Adrenal gland (tissue), 9 donors: ENCODE measurements at regions not wholly inside any gene's neighbourhood (a gene's known extent, or its start where the extent isn't known, plus 50 kb on each side); places are given as distances from the start of the nearest gene placed in this dataset.

Experiments
- DNase-seq, 7 donors: peaks; one replicate each; pipeline ENCODE4 v3.0.0-alpha.2; 2019 to 2020
- H3K27ac ChIP-seq, 5 donors: fragments of 200-600 bp; sonication (generic) in 4 of 5; 1 replicate in 3 of 5; 2 replicates in 2 of 5; pipeline versions ENCODE4 v1.5.1 to v1.8.0; 2016 to 2020; ENCODE audit warnings: mild to moderate bottlenecking in 1 of 5
- H3K27me3 ChIP-seq: fragments of 200-600 bp; 2 replicates; pipeline ENCODE4 v1.8.0; 2021
- H3K36me3 ChIP-seq, 2 donors: fragments of 200-600 bp; replicated peaks in 1 of 2; 1 replicate in 1 of 2; 2 replicates in 1 of 2; pipeline versions ENCODE4 v1.5.1 to v1.8.0; 2018 to 2022
- H3K4me1 ChIP-seq, 2 donors: fragments of 200-600 bp; replicated peaks in 1 of 2; 1 replicate in 1 of 2; 2 replicates in 1 of 2; pipeline versions ENCODE4 v1.5.1 to v1.8.0; 2018 to 2021
- H3K4me3 ChIP-seq, 4 donors: fragments of 200-600 bp; sonication (generic) in 3 of 4; one replicate each; pipeline ENCODE4 v1.5.1; 2016 to 2018
- H3K9me3 ChIP-seq, 3 donors: fragments of 200-600 bp; sonication (generic) in 1 of 3; replicated peaks in 1 of 3; 1 replicate in 2 of 3; 2 replicates in 1 of 3; pipeline versions ENCODE4 v1.5.1 to v1.8.0; 2016 to 2021
- POLR2A ChIP-seq, 2 donors: fragments of 450-650 bp; IDR thresholded peaks; one replicate each; pipeline ENCODE4 v1.6.1; 2017; ENCODE audit warnings: antibody characterized with exemption in 2 of 2, mild to moderate bottlenecking in 2 of 2, moderate library complexity in 1 of 2
- WGBS, 4 donors: extraction: QIAGEN DNeasy Blood & Tissue Kit in 2 of 4; methylation state at CpG; one replicate each; pipeline versions ENCODE4 v1.1.5 to v1.1.7; 2013 to 2017; 5-methylcytosine and 5-hydroxymethylcytosine counted together
- intact Hi-C, 2 donors: fragments of 100-400 bp; cut with DNase I; formaldehyde crosslinking; loops; one replicate each; pipeline versions ENCODE4 v1.14.1 to v1.15.0; 2022 to 2023
- TF ChIP-seq, protein P1 (sequence below), 6 experiments: fragments of 450-650 bp in 4 of 6; fragments of 200-600 bp in 2 of 6; sonication (generic) in 1 of 6; IDR thresholded peaks; 1 replicate in 5 of 6; 2 replicates in 1 of 6; pipeline versions ENCODE4 v1.5.1 to v1.8.0; 2016 to 2021; ENCODE audit warnings: antibody characterized with exemption in 6 of 6, mild to moderate bottlenecking in 2 of 6, moderate library complexity in 1 of 6
- donor health status: healthy with polysubstance abuse.
- donor health status: Bipolar disorder and iron deficiency.
- donor health status: DM: yes; HTN: yes; CAD: no.
- donor health status: DM: no; HTN: no; CAD: no.
- donor health status: DM: no; HTN: no; CAD: no.

DNA sequence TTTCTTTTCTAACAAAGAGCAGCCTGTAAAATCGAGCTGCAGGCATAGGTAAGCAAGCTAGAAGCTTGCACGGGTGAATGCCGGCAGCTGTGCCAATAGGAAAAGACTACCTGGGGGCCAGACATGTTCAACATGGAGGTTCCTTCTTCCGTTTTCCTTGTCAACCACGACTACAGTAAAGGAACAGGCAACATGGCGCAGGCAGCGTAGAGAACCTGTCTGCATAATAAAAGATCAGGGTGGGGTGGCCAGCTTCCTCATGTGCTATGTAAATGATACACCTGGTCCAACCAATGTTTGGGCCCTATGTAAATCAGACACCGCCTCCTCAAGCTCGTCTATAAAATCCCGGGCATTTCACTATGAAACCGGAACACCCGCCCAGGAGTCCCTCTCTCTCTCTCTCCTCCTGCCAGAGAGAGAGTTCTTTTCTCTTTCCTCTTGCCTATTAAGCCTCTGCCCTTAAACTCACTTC is 103.8 kb upstream of the LIFR start:
- H3K4me3 ChIP-seq: no peak overlapping the region
- peaks cover 0 to 8% of the 10 kb centered on the region in 2 donors for H3K4me1 ChIP-seq
- H3K36me3 ChIP-seq: no peaks in the 10 kb centered on the region
- no peak overlapping the region for H3K27ac ChIP-seq
- H3K27me3 ChIP-seq: no peaks in the 10 kb centered on the region
- no peaks in the 10 kb centered on the region for H3K9me3 ChIP-seq
- TF ChIP-seq, protein P1, sequence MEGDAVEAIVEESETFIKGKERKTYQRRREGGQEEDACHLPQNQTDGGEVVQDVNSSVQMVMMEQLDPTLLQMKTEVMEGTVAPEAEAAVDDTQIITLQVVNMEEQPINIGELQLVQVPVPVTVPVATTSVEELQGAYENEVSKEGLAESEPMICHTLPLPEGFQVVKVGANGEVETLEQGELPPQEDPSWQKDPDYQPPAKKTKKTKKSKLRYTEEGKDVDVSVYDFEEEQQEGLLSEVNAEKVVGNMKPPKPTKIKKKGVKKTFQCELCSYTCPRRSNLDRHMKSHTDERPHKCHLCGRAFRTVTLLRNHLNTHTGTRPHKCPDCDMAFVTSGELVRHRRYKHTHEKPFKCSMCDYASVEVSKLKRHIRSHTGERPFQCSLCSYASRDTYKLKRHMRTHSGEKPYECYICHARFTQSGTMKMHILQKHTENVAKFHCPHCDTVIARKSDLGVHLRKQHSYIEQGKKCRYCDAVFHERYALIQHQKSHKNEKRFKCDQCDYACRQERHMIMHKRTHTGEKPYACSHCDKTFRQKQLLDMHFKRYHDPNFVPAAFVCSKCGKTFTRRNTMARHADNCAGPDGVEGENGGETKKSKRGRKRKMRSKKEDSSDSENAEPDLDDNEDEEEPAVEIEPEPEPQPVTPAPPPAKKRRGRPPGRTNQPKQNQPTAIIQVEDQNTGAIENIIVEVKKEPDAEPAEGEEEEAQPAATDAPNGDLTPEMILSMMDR (IDR thresholded peaks at IDR 0.05): no peak
- no peak for TF ChIP-seq POLR2A (IDR thresholded peaks at IDR 0.05)
- 73 to 78% (median 76%) methylated on average over 12 of the region's 12 CpGs for WGBS, 4 donors
- DNase-seq: no peak
- intact Hi-C loops: loop anchor here (10.0 kb wide), 2 partner anchors 145 to 195 kb away; no protein-coding TSS in a partner anchor

DNA sequence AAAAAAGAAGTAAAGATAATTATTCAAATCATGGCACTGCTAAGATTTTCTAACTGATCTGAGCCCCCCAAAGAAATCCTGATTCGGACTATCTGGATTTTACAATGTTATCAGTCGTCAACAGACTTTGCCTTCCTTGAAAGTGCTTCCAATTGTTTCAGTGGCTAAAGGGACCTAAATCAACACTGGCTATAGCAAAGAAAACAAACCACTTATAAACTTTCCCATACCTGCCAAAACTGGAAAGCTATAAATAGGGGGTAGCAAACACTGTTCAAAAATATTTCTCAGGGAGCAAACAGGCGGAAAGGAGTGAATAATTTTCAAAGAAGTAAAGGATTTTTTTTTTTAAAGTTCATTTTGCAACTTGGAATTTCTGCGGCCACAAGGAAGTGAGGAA is 105.6 kb upstream of the LIFR start:
- 53 to 65% (median 58%) methylated on average over 4 of the region's 4 CpGs for WGBS, 4 donors
- Histone ChIP-seq H3K4me1 (peaks cover 4 to 13% of the 10 kb centered on the region in 2 donors), H3K36me3 (no peaks in the 10 kb centered on the region), H3K27me3 (no peaks in the 10 kb centered on the region), H3K4me3 (no peak overlapping the region), H3K9me3 (no peaks in the 10 kb centered on the region), H3K27ac (no peak overlapping the region)
- intact Hi-C loops: loop anchor here (10.0 kb wide), 2 partner anchors 143 to 197 kb away; no protein-coding TSS in a partner anchor
- no peak for TF ChIP-seq POLR2A (IDR thresholded peaks at IDR 0.05)
- TF ChIP-seq, protein P1 (IDR thresholded peaks at IDR 0.05): no peak
- DNase-seq: no peak

DNA sequence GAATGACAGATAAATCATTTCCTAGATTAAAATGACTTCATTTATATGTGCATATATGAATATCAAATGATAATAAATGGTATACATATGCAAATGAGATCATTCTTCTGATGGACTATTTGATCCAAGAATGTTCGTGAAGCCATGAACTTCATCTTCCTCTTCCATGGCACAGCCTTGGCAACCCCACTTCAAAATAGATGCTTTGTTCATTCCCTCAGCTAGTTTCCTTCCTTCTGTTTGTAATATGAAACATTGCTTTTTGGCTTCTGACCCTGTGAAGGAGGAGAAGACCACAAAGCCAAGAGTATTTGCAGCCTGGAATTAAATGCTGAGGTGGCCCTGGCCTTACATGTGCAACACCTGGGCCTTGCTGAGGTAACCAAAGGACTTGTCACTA is 106.8 kb upstream of the LIFR start:
- DNase-seq: no peak
- TF ChIP-seq POLR2A (IDR thresholded peaks at IDR 0.05): no peak
- TF ChIP-seq, protein P1 (IDR thresholded peaks at IDR 0.05): no peak
- peaks cover 4 to 13% of the 10 kb centered on the region in 2 donors for H3K4me1 ChIP-seq
- H3K27me3 ChIP-seq: no peaks in the 10 kb centered on the region
- H3K36me3 ChIP-seq: no peaks in the 10 kb centered on the region
- no peak overlapping the region for H3K4me3 ChIP-seq
- intact Hi-C loops: loop anchor here (10.0 kb wide), 2 partner anchors 142 to 198 kb away; no protein-coding TSS in a partner anchor
- H3K9me3 ChIP-seq: no peaks in the 10 kb centered on the region
- 64 to 78% (median 71%) methylated on average over 1 of the region's 1 CpG for WGBS, 4 donors
- no peak overlapping the region for H3K27ac ChIP-seq

DNA sequence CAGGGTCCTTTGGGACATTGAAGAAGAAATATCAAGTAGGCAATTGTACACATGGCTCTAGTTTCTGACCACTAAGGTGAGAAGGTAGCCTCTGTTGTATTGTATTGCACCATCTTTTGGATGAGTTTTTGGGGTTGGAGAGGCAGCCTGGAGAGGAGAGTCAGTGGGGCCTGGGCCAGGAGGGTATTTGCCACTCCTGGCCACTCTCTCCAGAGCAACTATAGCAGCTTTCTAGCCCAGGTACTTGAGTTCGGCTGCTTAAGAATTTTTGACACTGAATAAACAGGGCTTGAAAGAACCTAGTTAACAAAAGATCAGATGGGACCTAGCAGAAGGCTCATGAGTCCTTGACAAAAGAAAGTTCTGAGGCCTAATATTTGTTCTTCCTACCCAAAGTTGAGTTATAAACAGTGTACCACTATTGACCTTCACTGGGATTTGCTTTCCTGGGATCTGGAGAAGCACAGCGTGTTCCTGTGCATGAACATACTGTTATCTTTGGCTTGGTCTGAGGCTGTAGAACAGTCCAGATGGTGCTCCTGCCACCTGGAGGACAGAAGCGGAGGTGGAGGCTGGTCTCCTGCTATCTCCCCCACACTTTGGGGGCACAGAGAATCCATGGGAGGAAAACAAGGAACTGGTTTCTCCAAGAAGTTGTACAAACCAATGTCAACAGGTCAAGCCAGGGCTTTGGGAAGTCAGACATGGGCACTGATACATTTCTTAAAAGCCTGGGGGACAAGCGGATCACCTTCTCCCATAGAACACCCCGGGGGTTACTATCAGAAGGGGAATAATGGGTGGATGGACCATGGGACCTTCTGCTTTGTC is 110.4 kb upstream of the LIFR start:
- H3K9me3 ChIP-seq: no peaks in the 10 kb centered on the region
- H3K4me3 ChIP-seq: no peak overlapping the region
- WGBS, 4 donors: 68 to 79% (median 72%) methylated on average over 5 of the region's 5 CpGs
- peaks cover 4 to 13% of the 10 kb centered on the region in 2 donors for H3K4me1 ChIP-seq
- TF ChIP-seq POLR2A (IDR thresholded peaks at IDR 0.05): no peak
- TF ChIP-seq, protein P1 (IDR thresholded peaks at IDR 0.05): peak; percentile 25 to 69 (median 44)
- peak overlapping the region in 1 of 5 donors; percentile 55 for H3K27ac ChIP-seq
- H3K36me3 ChIP-seq: no peaks in the 10 kb centered on the region
- H3K27me3 ChIP-seq: no peaks in the 10 kb centered on the region
- DNase-seq: peak; percentile 20 to 74 (median 32)
- intact Hi-C loops: loop anchor here (5.0 to 10.0 kb wide), 3 partner anchors 138 to 225 kb away; no protein-coding TSS in a partner anchor
